Loucy (cell line): ENCODE measurements at regions not wholly inside any gene's neighbourhood (a gene's known extent, or its start where the extent isn't known, plus 50 kb on each side); places are given as distances from the start of the nearest gene placed in this dataset.

Source experiments
- H2AFZ ChIP-seq: fragments of 200-600 bp; sonication (generic); 2 replicates; pipeline ENCODE4 v1.6.0; 2016; ENCODE audit warnings: antibody characterized with exemption, mild to moderate bottlenecking, low read length, moderate library complexity
- H3F3A ChIP-seq: fragments of 200-600 bp; 2 replicates; pipeline ENCODE4 v1.6.0; 2016; ENCODE audit warnings: antibody characterized with exemption, low read depth, mild to moderate bottlenecking
- H3K27me3 ChIP-seq: fragments of 200-600 bp; sonication (generic); 2 replicates; pipeline ENCODE4 v1.6.1; 2014; ENCODE audit warnings: low read length, mild to moderate bottlenecking; ENCODE audit not compliant: insufficient read depth, poor library complexity, severe bottlenecking
- H3K36me3 ChIP-seq: fragments of 200-600 bp; sonication (generic); 2 replicates; pipeline ENCODE4 v1.6.1; 2016; ENCODE audit warnings: low read length; ENCODE audit not compliant: insufficient read depth
- H3K4me1 ChIP-seq: fragments of 200-600 bp; sonication (generic); 2 replicates; pipeline ENCODE4 v1.5.1; 2014; ENCODE audit warnings: low read length, mild to moderate bottlenecking; ENCODE audit not compliant: insufficient read depth, poor library complexity, severe bottlenecking
- H3K4me2 ChIP-seq: fragments of 200-600 bp; sonication (generic); 2 replicates; pipeline ENCODE4 v1.6.0; 2014; ENCODE audit warnings: antibody characterized with exemption, low read length, low read depth, mild to moderate bottlenecking; ENCODE audit not compliant: poor library complexity, severe bottlenecking
- H3K4me3 ChIP-seq: fragments of 200-600 bp; sonication (generic); 2 replicates; pipeline ENCODE4 v1.5.1; 2014; ENCODE audit warnings: low read length, mild to moderate bottlenecking, mixed read lengths; ENCODE audit not compliant: poor library complexity, severe bottlenecking
- H3K79me2 ChIP-seq: fragments of 200-600 bp; sonication (generic); 2 replicates; pipeline ENCODE4 v1.6.1; 2014; ENCODE audit warnings: low read length; ENCODE audit not compliant: insufficient read depth
- H3K9ac ChIP-seq: fragments of 200-600 bp; sonication (generic); 2 replicates; pipeline ENCODE4 v1.6.0; 2014; ENCODE audit warnings: mild to moderate bottlenecking, low read depth, low read length, moderate library complexity; ENCODE audit not compliant: poor library complexity, severe bottlenecking
- H3K9me2 ChIP-seq: fragments of 200-600 bp; sonication (generic); replicated peaks from 2 replicates; pipeline ENCODE4 v1.6.1; 2016; ENCODE audit warnings: low read depth, low read length, mixed read lengths
- H3K9me3 ChIP-seq: fragments of 200-600 bp; sonication (generic); 2 replicates; pipeline ENCODE4 v1.6.1; 2014; ENCODE audit warnings: mild to moderate bottlenecking, antibody characterized with exemption, low read length, low read depth; ENCODE audit not compliant: insufficient read depth
- H4K20me1 ChIP-seq: fragments of 200-600 bp; sonication (generic); 2 replicates; pipeline ENCODE4 v1.6.0; 2014; ENCODE audit warnings: antibody characterized with exemption, low read length, mild to moderate bottlenecking; ENCODE audit not compliant: insufficient read depth, poor library complexity, severe bottlenecking
- CTCF ChIP-seq: fragments of 200-600 bp; sonication (generic); conservative IDR thresholded peaks from 2 replicates; pipeline ENCODE4 v1.5.1; 2014; ENCODE audit warnings: mild to moderate bottlenecking, antibody characterized with exemption, low read length
- EZH2phosphoT487 ChIP-seq: fragments of 200-600 bp; IDR thresholded peaks from 2 replicates; pipeline ENCODE4 v1.6.1; 2018; ENCODE audit warnings: antibody characterized with exemption, mild to moderate bottlenecking, moderate library complexity, borderline replicate concordance

GRCh38 chr13:68257111-68257842, 1027.1 kb upstream of the PCDH9 start:
- H3F3A ChIP-seq = no peaks in the 10 kb centered on the region
- no peak for TF ChIP-seq EZH2phosphoT487
- no peak for TF ChIP-seq CTCF
- H3K4me3 ChIP-seq = no peak overlapping the region
- no peak overlapping the region for H3K9ac ChIP-seq
- no peak overlapping the region for H2AFZ ChIP-seq
- H3K9me3 ChIP-seq = no peaks in the 10 kb centered on the region
- H3K27me3 ChIP-seq = no peaks in the 10 kb centered on the region
- H3K4me2 ChIP-seq = no peak overlapping the region
- no peaks in the 10 kb centered on the region for H3K36me3 ChIP-seq
- no peaks in the 10 kb centered on the region for H3K4me1 ChIP-seq
- no peaks in the 10 kb centered on the region for H4K20me1 ChIP-seq
- no peaks in the 10 kb centered on the region for H3K9me2 ChIP-seq
- H3K79me2 ChIP-seq = no peaks in the 10 kb centered on the region

- Histone ChIP-seq H3K27me3 (no peaks in the 10 kb centered on the region), H3F3A (no peaks in the 10 kb centered on the region), H3K9ac (no peak overlapping the region), H3K79me2 (no peaks in the 10 kb centered on the region), H3K9me3 (no peaks in the 10 kb centered on the region), H3K36me3 (no peaks in the 10 kb centered on the region), H4K20me1 (no peaks in the 10 kb centered on the region), H3K4me3 (no peak overlapping the region), H3K4me2 (no peak overlapping the region), H3K9me2 (no peaks in the 10 kb centered on the region), H2AFZ (no peak overlapping the region), H3K4me1 (no peaks in the 10 kb centered on the region)
- TF ChIP-seq EZH2phosphoT487 (no peak), CTCF (no peak)
Observed at GRCh38 chr13:68254151-68254550, 1024.0 kb upstream of the PCDH9 start.

GRCh38 chr13:68234274-68234673, 1004.1 kb upstream of the PCDH9 start:
- no peaks in the 10 kb centered on the region for H3K79me2 ChIP-seq
- no peaks in the 10 kb centered on the region for H3F3A ChIP-seq
- H3K4me1 ChIP-seq = no peaks in the 10 kb centered on the region
- H3K9me3 ChIP-seq = no peaks in the 10 kb centered on the region
- no peaks in the 10 kb centered on the region for H3K27me3 ChIP-seq
- no peak overlapping the region for H3K4me3 ChIP-seq
- H2AFZ ChIP-seq = no peak overlapping the region
- no peak overlapping the region for H3K9ac ChIP-seq
- H3K9me2 ChIP-seq = no peaks in the 10 kb centered on the region
- no peaks in the 10 kb centered on the region for H4K20me1 ChIP-seq
- no peak overlapping the region for H3K4me2 ChIP-seq
- H3K36me3 ChIP-seq = no peaks in the 10 kb centered on the region
- no peak for TF ChIP-seq CTCF
- no peak for TF ChIP-seq EZH2phosphoT487
